Astrocyte (in vitro differentiated cells and primary cell): ENCODE measurements at regions not wholly inside any gene's neighbourhood (a gene's known extent, or its start where the extent isn't known, plus 50 kb on each side); places are given as distances from the start of the nearest gene placed in this dataset.

ENCODE experiments used
- CTCF ChIP-seq: IDR thresholded peaks from 2 replicates; pipeline ENCODE4 v1.5.1; 2011; ENCODE audit warnings: low read depth, mild to moderate bottlenecking, inconsistent platforms, low read length, moderate library complexity; ENCODE audit not compliant: insufficient read depth
- EZH2 ChIP-seq: IDR thresholded peaks from 2 replicates; pipeline ENCODE4 v1.6.1; 2012; ENCODE audit warnings: mild to moderate bottlenecking, low read length, inconsistent platforms; ENCODE audit not compliant: insufficient read depth

DNA sequence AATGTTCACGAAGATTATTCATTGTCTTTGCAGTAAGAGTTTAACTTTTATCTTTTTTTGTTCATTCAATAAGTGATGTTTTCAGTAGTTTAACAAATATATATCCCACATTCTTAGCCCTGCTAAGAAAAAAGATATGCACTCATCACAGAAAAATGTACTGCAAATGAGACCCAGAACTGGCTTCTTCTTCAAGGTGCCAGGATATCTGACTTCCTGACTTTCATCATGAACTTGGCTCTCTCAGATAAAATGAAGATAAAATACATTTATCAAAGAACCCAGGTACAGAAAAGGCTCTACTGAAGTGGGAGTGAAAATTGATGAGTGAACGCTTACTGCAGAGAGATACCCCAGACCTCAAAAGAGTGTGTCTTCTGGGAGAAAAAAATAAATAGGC, 177.8 kb upstream of the DKK2 start:
- TF ChIP-seq CTCF (no peak), EZH2 (no peak)
